ENCODE measurements at regions not wholly inside any gene's neighbourhood (a gene's known extent, or its start where the extent isn't known, plus 50 kb on each side); places are given as distances from the start of the nearest gene placed in this dataset.
"Not testable (repeated sequence)": the region's sequence is repeated elsewhere in the genome, so short reads cannot be mapped to it uniquely, and the experiment has no call there.

- not testable (repeated sequence) for TF ChIP-seq POLR2A (IDR thresholded peaks at IDR 0.05); CTCF (IDR thresholded peaks at IDR 0.05 in 4 of 5, conservative IDR thresholded peaks at IDR 0.05 in 1 of 5)
These were observed 156.5 kb upstream of the ZNF469 start for GRCh38 chr16:88226302-88226701.

Measured in gastrocnemius medialis (tissue), 4 donors.